HEK293T (cell line): ENCODE measurements at regions not wholly inside any gene's neighbourhood (a gene's known extent, or its start where the extent isn't known, plus 50 kb on each side); places are given as distances from the start of the nearest gene placed in this dataset.

ENCODE experiments used
- ELF4 ChIP-seq: fragments of 450-650 bp; IDR thresholded peaks from 2 replicates; pipeline ENCODE4 v1.6.1; 2017; ENCODE audit warnings: antibody characterized with exemption
- FOXK2 ChIP-seq: fragments of 450-650 bp; IDR thresholded peaks from 2 replicates; pipeline ENCODE4 v1.6.1; 2016; ENCODE audit warnings: mild to moderate bottlenecking

DNA sequence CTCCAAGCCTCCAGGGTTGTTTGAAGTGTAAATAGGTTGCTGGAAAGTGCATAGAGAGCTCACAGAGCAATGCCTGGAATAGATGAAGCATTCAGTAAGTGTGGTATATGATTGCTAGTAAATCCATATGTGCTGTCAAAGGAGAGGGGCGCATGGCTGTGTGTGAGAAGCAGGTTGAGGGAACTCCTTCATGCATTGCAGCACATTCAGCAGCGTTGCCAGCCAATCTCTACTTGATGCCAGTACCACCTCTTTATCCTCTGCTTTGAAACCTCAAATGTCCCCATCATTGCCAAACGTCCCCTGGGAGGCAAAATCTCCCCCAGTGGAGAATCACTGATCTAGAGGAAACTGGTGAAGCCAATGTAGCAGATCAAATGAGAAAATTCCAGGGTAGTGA lies 82.7 kb upstream of the RALGAPA2 start:
- TF ChIP-seq FOXK2 (no peak), ELF4 (no peak)
